NCI-H2081 (cell line): ENCODE measurements at regions not wholly inside any gene's neighbourhood (a gene's known extent, or its start where the extent isn't known, plus 50 kb on each side); places are given as distances from the start of the nearest gene placed in this dataset.
"Not testable (repeated sequence)": the region's sequence is repeated elsewhere in the genome, so short reads cannot be mapped to it uniquely, and the experiment has no call there.

Experiments
- DNase-seq, 2 experiments: peaks; one replicate each; lab custom pipeline; 2025; lab: John Stamatoyannopoulos, UW

DNA sequence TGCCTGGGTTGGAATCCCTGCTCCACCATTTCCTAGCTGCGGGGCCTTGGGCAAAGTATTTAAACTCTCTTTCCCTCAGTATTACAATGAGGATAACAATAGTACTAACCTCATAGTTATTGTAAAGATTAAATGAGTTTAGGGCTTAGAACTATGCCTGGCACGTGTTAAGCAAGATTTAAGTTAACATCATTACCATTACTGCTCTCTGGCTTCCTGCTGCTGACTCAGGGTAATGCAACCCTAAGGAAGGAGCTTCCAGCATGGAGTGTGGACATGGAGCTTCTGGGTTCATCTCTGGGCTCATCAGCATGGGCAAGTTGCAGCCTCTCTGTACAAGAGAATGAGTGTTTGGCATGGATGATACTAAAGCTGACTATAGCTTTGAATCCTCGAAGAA is 374.2 kb upstream of the MAP2 start:
- no peak for DNase-seq

GRCh38 chr2:209062210-209062609 is 361.6 kb upstream of the MAP2 start:
- DNase-seq = no peak

DNA sequence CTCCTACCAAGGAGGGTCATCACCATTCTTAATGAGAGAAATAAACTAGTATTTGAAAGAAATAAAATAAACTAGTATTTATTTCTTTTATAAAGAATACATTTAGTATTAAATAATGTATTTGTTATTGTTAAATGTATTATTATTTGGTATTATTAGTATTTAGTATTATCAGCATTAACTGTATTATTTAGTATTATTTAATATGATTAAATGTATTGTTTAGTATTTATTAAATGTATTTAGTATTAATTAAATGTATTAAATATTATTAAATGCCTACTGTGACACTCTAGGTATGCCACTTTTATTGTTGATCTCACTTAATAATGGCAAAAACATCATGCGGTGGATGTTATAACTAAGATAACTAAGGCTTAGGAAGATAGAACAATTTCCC is 353.6 kb upstream of the MAP2 start:
- DNase-seq = no peak

- DNase-seq = no peak
Measured at GRCh38 chr2:209073151-209073550, 350.7 kb upstream of the MAP2 start.

DNA sequence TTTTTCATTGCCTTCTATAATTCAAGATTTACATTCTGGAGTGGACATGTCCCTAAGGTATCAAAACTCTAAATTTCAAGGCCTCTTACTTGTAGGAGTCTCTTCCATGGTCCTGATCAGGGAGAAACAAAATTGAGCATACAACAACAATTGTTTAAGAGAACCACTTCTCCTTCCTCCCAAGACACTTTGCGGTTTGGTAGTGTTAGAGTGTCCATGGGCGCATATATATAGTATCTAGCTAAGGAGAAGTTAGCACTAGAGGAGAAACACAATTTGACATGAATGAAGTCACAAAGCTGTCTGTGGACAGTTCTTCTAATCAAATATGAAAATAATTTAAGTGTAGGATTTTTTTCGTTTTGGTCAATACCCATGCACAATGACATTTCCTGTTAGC is 349.1 kb upstream of the MAP2 start:
- DNase-seq = no peak

- no peak for DNase-seq
Measured at GRCh38 chr2:209076151-209076550, 347.7 kb upstream of the MAP2 start.

DNA sequence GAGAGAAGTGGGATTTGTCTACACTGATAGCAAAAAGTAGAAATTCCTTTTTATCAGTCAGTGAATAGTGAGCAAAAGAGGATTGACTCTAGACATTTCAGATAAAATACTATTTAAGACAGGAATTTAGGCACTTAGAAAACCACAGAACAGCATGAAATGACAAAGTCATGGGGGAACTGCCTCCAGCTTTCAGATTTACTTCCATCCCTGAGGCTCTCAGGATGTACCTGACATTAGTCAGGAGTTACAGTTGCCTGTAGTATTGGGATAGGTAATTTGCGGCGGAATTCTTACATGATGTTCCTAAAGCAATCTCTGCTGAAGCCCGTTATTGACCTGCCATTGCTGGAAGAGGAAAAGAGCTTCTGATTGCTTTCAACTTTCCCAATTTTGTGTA is 337.1 kb upstream of the MAP2 start:
- DNase-seq = no peak

DNA sequence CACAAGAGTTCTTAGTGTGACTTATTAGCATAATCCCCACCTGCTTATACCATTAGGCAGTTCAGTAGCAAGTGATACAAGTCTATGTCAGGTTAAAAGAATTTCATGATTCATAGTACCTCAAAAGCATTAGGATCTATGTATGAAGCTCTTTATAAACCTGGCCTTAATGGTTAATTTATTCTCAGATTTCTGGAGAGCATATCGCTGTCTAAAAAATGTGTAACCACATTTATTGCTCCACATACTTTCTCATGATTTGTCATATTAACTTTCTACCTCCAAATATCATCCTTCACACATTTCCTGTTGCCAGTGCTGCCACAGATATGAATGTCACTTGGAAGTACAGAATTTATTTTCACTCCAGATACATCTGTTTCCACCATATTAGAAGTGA is 332.8 kb upstream of the MAP2 start:
- DNase-seq = no peak

DNA sequence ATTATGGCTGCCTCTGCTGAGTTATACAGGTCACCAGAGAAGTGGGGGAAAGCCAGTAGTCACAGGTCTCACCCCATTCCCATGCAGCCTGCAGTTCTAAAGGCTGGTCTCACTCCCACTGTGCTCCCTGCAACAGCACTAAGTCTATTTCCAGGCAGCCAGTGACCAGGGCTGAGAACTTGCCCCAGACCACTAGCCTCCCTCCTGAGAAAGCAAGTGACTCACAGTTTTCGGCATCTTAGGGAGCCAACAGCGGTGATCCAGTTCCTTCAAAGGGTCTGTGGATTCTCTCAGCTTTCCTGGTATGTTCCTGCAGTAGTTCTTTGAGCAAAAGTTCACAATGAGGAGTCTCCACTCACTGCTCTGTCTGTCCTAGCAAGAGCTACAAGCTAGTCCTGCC is 329.6 kb upstream of the MAP2 start:
- no peak for DNase-seq

DNA sequence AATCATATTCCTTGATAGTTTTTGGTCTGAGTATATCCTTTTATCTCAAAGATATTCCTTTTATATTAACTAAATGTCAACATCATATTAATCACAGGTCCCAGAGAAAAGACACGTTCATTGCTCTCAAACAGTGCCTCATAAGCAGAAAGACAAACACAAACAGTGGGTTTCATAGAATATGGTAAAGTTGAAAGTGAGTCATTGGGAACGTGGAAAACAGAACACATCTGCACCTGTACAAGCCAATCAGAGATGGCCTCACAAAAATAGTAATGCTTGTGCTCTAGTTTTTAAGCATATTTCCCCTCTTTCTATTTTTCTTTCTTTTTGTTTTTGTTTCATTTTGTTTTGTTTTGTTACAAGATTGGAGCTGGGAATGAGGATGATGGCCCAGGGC is 328.4 kb upstream of the MAP2 start:
- no peak for DNase-seq

GRCh38 chr2:209097168-209097567 is 326.7 kb upstream of the MAP2 start:
- DNase-seq = no peak

DNA sequence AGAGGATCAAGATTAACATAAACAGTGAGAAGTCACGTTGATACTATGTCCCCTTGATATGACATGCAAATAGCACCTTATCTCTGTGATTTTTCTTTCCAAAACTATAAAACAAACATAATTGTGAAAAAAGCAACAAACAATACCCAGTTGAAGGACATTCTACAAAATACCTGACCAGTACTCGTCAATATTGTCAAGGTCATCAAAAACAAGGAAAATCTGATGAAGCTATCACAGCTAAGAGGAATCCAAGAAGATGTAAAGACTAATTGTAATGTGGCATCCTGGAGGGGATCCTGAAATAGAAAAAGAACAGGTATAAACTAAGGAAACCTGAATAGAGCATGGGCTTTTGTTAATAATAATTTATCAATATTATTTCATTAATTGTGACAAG is 321.5 kb upstream of the MAP2 start:
- no peak for DNase-seq

DNA sequence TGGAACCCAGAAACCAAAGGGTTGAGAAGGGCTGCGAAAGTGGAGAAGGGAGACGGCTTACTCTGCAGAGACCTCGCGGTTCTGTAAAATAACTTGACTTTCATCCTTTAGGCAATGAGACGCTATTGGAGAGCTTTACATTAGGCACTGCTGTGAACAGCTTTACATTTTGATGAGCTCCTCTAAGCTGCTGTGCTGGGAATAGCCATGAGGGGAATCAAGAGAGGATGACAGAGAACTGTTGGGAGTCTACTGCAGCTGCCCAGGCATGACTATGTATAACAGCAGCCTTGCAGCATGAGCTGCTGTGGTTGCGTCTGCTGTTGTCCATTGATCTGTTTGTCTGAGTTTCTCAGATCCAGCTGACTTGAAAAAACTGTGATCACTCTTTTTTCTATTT is 310.8 kb upstream of the MAP2 start:
- no peak for DNase-seq

DNA sequence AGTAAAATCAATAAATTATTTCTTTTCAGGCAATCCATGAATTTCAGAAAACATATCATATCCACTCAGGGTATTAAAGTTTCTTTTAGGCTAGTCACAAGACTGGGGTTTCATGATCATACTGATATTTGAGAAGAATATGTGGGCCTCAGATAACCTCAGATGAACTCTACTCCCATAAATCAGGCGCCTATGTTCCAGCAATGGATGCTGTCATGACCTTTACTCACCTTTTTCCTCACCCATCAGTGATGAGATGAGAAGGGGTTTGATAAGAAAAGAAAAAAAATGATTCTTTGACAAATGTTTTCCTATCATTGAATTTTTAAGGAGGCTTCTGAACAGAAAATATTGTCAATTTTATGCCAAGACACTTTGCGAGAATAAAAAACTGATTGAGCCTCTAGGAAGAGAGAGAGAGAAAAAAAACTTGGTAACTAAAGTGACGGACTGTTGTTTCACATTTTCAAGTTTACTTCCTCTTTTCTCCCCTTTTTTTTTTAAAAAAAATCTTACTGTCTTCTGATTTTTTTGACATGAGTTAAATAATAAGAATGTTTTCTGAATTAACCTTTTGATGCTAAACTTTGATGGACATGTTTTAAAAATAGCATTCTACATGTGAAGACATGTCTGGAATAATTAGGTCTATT is 309.1 kb upstream of the MAP2 start:
- DNase-seq = no peak

GRCh38 chr2:209121691-209122090 is 302.2 kb upstream of the MAP2 start:
- DNase-seq = no peak

DNA sequence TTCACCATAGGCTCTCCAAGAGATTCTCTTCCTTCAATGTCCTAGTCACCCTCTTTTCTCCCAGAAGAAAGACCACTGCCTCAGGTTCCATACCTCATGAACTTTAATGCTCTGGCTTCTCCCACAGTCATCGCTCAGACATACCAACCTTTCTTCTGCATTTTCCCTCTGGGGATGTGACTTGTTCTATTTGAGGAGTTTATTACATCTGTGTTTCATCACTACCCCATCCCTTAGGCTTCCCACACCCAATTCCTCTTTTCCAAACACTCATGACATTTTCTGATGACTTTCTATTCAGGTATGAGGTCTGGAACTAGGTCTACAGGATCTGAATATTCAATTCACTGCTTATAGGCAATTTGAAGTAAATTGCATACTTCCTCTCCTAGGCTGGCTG is 298.6 kb upstream of the MAP2 start:
- DNase-seq = no peak

- DNase-seq = no peak
Measured at GRCh38 chr2:209138079-209138478, 285.8 kb upstream of the MAP2 start.

DNA sequence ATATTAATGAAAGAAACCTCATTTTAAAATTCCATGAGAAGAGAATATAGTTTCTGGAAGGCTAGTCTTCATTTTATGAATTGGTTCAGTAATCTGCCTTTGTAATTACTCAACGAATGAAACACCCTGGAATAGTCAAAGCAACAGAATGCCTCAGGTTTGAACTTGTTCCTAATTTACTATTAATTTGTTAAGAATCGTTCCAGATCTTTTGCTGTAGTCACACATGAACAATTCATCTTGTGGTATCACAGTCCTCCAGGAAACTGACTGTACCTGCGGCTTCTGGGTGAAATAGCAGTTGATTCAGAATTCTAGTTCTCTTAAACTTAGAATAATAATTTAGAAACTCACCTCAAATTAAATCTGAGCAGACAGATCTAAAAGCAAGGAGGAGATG is 282.7 kb upstream of the MAP2 start:
- no peak for DNase-seq

DNA sequence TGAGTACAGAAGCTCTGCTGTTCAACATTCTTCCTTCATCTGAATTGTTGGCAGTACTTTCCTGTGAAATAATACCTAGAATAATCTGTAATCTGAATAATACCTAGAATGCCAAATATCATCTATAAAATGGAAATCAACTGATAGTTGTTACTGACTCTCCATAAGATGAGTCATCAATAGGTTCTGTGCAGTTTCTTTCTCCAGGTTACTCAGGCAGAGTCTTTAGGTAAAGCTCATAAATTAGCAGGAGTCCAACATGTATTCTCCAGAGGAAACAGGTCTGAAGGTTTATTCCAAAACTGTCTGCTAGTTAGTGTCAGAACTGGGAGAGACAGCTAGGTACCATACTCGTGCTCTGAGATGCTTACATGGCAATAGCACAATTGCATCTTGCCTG is 282.0 kb upstream of the MAP2 start:
- no peak for DNase-seq

DNA sequence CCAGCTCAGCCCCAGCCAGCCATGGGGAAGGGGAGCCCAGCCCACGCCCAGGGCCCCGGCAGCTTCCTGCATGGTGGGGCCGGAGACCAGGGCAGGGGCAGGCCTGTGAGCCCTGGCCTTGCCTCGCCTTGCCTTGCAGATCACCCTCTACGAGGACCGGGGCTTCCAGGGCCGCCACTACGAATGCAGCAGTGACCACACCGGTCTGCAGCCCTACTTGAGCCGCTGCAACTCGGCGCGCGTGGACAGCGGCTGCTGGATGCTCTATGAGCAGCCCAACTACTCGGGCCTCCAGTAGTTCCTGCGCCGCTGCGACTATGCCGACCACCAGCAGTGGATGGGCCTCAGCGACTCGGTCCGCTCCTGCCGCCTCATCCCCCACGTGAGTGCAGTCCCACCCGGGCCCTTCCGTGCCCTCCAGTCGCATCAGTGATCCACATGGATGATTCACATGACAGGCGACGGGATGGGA is 278.6 kb upstream of the MAP2 start:
- DNase-seq = not testable (repeated sequence)

DNA sequence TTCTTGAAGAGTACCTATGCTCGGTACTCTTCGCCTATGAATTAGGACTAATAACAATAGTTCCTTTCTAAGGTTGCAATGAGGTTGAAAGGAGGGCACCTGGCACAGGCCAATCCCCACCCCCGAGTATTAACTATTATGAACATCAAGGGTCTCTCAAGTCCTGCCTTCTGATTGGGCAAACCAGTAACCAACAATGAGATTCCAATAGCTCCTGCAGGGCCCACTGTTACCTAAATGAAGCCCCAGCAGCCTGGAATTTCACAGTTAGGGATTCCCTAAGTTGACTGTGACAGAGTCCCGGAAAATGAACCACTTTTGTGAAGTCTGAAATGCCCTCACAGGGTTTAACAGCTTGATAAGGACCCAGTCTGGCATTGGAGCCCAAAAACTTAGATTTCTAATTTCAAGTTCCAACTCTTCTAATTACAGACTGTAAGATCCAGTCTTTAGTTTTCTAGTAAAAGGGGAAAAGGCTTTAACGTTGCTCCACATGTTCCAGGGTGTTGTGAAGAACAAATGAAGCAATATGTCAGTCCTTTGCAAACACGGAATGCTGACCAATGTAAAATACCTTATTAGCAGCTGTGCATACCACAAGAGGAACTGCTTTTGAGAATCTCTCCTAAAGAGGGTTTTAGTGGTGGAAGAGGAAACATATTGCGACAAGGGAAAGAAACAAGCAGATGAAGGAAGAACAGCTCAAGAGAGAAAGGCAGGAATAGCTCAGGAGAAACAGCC is 277.7 kb upstream of the MAP2 start:
- no peak for DNase-seq

- no peak for DNase-seq
Measured at GRCh38 chr2:209146682-209147320, 277.0 kb upstream of the MAP2 start.

DNA sequence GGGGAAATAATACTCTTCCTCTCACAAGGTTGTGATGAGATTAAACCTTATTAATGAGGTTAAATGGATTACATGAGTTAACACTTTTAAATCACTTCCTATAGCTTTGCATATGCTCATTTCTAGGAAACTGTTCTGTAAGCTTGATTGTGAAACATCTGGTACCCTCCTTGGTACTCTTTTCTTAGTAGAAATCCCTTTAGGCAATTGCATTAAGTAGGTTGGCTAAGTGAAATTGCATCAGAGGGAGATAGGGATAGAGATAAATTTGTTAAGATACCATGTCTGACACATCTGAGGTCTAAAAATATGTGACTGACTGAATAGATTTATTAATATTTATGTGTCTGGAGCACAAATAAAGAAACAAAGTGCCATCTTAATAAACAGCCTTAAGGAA is 275.9 kb upstream of the MAP2 start:
- DNase-seq = no peak
